HG02973 (cell line): ENCODE measurements at regions not wholly inside any gene's neighbourhood (a gene's known extent, or its start where the extent isn't known, plus 50 kb on each side); places are given as distances from the start of the nearest gene placed in this dataset.

ENCODE experiments used
- ATAC-seq: cut with Tn5 transposase; IDR thresholded peaks from one replicate; pipeline ENCODE4 v1.9.1; 2021; ENCODE audit warnings: moderate library complexity; ENCODE audit not compliant: unreplicated experiment

DNA sequence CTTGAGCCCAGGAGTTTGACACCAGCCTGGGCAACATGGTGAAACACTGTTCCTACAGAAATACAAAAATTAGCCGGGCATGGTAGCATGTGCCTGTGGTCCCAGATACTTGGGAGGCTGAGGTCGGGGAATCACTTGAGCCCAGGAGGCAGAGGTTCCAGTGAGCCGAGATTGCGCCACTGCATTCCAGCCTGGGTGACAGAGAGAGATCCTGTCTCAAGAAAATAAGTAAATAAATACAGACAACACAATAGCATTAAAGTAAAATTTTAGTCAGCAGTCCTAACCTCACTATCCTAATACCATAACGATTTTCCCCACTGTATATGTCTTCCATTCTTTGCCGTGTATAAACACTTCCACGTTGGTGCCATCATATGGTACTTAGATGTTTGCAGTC lies 83.0 kb upstream of the MBOAT2 start:
- ATAC-seq = no peak

DNA sequence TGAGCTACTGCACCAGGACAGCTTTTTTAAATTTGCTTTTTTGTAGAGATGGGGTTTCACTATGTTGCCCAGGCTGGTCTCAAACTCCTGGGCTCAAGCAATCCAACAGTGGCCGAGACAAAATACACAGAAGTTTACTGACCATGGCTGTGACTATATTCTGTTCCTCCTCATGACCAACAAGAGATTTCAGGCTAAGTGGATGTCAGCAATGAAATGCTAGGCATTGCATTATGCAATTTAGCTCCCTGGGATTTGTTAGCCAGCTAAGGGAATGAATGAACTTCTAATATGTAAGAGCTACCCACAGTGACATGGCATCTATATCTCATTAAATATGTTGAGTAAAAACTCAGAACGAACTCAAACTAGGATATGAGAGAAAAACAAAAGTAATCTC lies 81.9 kb upstream of the MBOAT2 start:
- no peak for ATAC-seq

DNA sequence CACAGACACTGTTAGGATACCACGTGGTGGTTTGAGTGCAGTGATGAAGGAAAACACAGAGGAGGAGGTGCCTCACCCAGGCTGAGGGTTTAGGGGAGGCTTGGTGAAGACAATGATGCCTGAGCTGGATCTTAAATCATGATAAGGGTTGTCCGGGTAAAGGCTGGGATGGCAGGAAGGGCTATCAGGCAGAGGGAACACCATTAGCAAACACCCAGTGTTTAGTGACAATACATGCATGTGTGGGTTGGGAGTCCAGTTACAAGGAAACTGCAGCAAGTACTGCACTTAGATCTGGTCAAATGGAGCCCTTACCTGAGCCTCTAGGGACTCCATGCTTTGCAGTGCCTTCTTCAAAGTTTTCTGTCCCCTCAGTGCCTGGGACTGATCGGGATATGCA lies 79.8 kb upstream of the MBOAT2 start:
- no peak for ATAC-seq

DNA sequence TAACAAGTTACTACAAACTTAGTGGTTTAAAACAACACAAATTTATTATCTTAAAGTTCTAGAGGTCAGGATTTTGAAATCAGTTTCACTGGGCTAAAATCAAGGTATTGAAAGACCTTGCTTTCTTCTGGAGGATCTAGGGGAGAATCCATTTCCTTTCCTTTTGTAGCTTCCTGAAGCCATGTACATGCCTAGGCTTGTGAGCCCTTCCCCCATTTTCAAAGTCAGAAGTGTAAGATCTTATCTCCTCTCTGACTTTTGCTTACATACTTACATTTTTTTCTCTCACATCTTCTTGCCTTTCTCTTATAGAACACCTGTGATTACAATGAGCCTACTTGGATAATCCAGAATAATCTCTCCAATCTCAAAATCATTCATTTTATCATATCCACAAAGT lies 78.7 kb upstream of the MBOAT2 start:
- ATAC-seq = no peak

DNA sequence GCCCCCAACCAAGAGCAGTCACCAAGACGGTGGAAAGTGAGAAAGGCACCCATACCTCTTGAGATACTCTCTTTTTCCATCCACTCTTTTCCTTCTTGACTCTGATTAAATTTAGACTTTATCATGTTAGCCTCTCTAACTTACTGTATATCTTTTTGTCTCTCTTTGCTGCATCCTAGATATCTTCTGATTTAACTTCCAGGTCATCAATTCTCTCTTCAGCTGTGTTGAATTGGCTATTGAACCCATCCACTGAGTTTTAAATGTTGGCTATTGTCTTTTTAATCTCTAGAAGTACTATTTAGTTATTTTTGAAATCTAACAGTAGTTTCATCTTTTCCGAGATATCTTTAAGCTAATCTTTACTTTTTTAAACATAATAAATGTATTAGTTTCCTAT lies 78.3 kb upstream of the MBOAT2 start:
- ATAC-seq = no peak

DNA sequence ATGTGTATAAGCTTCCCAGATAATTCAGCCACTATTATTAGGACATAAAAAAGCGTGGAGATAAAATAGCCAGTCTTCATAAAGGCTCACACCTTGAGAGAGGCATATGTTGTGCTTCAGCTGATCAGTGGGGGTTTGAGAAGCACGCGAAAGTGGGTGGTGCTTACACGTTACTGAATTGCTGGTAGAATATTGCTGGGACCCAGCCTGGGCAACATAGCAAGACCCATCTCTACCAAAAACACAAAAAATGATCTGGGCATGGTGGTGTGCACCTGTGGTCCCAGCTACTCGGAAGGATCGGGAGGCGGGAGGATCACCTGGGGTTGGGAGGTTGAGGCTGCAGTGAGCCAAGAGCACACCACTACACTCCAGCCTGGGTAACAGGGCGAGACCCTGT lies 74.9 kb upstream of the MBOAT2 start:
- ATAC-seq = no peak

DNA sequence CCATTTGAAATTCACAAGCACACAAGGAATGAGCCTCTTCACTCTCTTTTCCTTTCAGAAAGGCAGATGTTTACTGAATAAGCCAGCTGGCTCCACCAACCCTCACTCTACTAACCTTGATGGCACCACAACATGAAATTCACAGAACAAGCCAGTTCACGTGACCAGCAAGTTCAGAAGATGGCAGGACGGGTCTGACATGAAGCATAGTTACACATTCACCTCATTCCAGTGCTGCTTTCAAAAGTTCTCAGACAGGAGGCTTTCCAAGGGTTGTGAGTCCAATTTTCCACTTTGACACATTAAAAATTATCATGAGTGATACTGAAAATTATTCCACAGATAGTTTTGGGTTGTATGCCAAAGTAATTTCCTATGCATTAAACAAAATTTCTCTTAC lies 74.2 kb upstream of the MBOAT2 start:
- no peak for ATAC-seq

DNA sequence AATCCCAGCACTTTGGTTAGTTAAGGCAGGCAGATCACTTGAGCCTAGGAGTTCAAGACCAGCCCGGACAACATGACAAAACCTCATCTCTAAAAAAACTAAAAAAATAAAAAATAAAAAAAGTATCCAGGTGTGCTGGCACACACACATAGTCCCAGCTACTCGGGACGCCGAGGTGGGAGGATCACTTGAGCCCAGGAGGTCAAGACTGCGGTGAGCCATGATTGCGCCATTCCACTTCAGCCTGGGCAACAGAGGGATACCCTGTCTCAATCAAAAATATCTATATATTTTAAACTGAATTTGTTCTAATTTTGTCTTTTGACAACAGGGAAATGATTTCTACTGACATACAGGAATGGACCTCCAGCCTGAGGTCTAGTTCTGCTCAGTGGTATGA lies 73.3 kb upstream of the MBOAT2 start:
- ATAC-seq = no peak

DNA sequence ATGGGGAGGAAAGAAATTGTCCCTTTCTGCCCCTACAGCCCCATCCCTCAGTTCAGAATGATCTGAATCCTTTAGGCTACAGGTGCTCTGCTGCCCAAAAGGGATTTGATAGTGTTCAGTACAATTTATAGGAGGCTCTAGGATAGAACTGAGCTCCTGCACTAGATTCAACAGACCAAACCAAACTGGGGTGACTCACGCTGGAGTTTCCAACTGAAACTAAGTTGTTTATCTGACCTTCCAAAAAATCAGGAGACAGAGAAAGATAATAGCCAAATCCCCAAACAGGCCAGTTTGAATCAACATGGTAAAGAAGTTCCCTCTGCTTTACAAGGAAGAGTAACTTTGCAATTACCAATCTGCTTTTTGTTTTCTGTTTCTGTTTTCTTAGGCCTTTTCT lies 72.7 kb upstream of the MBOAT2 start:
- ATAC-seq = no peak

DNA sequence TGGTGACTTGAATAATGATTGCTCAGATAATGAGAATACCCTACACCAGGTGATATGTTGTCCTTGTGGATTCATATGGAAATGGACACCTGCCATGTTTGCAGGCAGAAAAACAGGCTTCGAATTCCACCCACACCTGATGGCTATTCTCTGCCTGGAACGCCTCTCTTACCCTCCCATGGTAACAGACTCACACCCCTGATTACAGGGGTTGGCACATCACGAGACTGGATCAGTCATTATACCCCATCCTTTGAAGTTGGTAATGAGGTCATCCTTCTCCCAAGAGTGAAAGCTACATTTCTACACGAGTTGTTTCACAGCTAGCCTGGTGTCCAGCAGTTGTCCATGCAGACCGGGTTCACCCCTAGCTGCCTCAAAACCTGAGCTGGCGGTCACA lies 71.4 kb upstream of the MBOAT2 start:
- no peak for ATAC-seq

DNA sequence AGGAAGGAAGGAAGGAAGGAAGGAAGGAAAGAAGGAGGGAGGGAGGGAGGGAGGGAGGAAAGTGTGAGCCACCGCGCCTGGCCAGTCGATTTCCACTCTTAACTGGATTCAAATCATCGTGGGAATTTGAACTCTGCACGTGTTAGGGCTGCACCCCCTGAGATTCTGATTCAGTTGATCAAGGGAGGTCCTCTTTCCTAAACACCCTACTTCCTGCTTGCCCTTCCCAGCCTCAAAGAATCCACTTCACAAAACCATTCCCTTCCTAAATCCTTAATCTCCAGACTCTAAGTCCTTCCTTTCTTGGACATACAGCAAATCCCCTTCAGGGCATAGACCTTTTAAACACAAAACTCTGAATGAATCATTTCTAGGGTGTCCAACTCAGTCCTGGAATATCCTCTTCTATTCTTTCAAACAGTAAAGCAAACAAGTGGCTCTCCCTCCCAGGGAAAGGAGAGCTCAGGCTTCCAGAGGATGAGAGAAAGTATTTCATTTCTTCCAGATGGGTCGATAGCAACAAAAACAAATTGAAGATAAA lies 68.2 kb upstream of the MBOAT2 start:
- ATAC-seq = no peak

DNA sequence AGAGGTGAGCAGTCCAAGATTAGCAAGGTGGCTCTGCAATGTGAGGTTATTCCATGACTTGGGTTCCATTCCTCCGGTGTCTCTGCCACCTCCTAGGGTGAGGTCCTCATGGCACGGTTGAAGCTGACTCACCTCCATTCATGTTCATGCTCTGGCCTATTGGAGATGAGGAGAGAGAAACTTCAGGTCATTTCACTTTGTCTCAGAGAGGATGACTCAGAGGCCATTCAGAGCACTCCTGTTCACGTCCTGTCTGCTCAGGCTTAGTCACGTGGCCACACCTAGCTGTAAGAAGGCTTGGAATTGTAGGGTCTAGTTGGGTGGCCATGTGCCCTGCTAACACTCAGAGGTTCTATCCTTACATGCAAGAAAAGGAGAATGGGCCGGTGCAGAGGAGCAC lies 67.5 kb upstream of the MBOAT2 start:
- no peak for ATAC-seq

DNA sequence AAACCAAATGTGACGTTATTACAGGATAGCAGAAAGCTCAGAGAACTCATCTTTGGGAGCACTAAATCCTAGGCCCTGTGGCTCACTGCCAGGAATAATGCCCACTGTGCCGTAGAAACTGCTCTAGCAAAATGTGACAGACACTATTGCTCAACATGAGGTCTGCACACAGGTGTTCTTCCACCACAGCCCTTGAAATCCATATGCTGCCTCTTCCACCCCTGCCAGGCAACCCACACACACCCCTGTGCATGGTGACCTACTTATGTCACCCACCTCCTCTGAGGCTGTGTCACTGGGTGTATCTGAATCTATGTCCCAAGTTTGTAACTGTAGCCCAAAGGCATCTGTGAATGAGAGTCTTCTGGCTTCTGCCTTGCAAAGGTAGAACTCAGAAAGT lies 66.1 kb upstream of the MBOAT2 start:
- no peak for ATAC-seq

DNA sequence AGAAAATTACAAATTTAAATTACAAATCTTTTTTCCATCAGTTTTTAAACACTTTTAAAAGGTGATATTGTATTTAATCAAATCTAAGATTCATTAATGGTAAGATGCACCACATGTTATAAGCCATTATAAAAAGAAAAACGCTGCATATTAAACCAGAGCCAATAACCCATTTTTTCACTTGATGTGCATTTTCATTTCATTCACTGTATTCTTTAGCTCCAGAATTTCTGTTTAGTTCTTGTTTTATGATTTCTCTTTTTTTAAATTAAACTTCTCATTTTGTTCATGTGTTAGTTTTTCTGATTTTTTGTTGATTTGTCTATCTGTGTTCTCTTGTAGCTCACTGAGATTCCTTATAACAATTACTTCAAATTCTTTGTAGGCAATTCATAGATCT lies 62.4 kb upstream of the MBOAT2 start:
- no peak for ATAC-seq

DNA sequence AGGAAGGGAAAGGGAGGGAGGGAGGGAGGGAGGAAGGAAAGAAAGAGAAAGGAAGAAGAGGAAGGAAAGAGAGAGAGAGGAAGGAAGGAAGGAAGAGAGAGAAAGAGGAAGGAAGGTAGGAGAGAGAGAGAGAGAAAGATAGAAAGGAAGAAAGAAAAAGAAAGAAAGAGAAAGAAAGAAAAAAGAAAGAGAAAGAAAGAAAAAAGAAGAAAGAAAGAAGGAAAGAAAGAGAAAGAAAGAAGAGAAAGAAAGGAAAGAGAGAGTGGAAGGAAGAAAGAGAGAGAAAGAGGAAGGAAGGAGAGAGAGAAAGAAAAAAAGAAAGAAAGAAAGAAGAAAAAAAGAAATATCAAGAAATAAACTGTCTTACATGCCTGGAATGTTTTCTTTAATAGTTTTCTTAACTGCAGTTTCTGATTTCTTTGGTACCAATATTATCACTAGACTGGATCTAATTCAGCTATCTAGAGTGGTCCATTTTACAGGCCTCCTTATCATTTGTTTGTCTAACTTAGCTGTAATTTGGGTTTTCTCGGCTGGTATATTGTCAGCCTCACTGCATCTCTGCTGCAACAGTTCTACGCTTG lies 59.6 kb upstream of the MBOAT2 start:
- no peak for ATAC-seq

DNA sequence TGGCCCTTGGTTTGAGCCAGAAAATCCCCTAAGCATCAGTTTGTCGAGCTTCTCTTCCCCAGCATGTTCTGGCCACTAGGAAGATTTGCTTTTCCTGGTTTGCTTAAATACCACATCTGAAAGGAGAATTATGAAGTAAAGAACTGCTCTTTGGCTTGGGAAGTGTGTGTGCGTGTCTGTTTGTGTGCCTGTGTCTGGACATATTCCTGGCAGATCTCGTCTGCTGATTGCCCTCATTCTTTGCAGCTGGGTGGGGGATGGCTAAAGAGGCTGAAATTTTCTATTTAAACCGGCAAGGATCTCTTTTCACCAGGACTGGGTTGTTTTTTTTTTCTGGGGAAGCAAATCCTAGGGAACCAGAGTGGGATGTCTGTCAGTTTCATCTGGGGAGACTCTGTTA lies 57.3 kb upstream of the MBOAT2 start:
- ATAC-seq = no peak

DNA sequence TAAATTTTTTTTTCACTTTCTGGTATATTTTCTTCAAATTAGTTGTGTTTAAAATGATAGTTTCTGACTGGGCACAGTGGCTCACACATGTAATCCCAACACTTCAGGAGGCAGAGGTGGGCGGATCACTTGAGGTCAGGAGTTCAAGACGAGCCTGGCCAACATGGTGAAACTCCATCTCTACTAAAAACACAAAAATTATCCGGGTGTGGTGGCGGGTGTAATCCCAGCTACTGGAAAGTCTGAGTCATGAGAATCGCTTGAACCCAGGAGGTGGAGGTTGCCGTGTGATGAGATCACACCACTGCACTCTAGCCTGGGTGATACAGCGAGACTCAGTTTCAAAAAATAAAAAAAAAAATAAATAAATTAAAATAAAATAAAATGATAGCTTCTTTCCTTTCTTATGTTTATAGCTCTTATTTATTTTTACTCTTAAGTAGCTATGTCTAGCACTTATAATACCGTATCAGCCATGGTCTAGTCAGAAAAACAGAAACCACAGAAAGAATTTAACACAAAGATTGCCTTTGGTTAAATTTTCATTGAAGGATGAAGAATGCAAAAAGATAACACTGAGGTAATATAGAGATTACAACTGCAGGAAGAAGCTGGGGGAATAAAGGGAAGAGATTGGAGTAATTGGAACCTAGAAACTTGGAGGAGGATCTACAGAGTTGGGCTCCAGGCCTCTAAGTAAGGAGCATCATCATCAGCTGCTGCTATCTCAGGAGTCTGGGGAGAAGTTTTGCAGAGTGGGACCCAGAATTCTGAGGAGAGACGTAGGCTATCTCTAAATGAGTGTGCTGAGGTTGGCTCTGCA lies 54.7 kb upstream of the MBOAT2 start:
- ATAC-seq = no peak

DNA sequence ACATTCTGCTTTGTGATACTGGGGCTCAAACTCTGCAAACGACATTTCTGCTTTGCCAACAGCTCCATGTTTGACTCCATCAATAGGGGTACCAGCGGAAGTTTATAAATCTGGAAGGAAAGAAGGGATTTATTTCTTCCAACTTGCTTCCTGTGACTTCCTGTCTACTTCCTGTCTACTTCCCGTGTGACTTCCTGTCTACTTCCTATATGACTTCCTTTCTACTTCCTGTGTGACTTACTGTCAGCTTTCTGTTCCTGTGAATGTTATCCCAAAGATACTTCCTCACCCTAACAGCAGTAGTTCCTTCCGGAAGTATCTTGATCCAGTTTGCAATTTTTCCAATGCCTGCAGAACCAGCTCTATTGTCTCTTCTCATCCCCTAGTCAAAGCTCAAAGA lies 52.0 kb upstream of the MBOAT2 start:
- no peak for ATAC-seq

DNA sequence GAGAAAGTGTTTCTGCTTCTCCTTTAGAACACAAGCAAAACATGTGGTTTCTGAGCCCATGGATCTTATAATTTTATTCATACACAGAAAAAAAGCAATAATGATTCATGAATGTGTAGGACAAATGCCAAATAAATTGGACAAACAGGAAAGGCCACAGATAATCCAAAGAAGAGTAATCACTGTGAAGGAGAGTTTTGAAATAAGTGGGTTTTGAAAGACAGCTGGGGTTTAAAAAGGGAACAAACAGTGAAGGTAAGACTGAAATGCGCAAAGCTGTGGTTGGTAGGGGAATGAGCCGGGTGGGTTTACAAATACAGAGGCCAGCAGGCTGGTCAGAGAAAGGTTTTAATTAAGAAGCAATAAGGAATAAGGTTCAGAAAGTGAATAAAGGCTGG lies 50.0 kb upstream of the MBOAT2 start:
- no peak for ATAC-seq
